Breast epithelium (tissue), 4 donors: ENCODE measurements at regions not wholly inside any gene's neighbourhood (a gene's known extent, or its start where the extent isn't known, plus 50 kb on each side); places are given as distances from the start of the nearest gene placed in this dataset.

ENCODE experiments used
- DNase-seq, 2 donors: peaks; one replicate each; pipeline ENCODE4 v3.0.0-alpha.2; 2019; ENCODE audit warnings: low spot score in 2 of 2
- H3K27ac ChIP-seq, 2 donors: fragments of 200-600 bp; sonication (generic) in 1 of 2; one replicate each; pipeline ENCODE4 v1.5.1; 2016 to 2019; ENCODE audit warnings: mild to moderate bottlenecking in 1 of 2
- H3K27me3 ChIP-seq, 2 donors: fragments of 200-600 bp; sonication (generic) in 1 of 2; one replicate each; pipeline versions ENCODE4 v1.5.1 to v1.6.0; 2017 to 2019; ENCODE audit warnings: control low read depth in 1 of 2, mild to moderate bottlenecking in 1 of 2
- H3K36me3 ChIP-seq: fragments of 200-600 bp; one replicate; pipeline ENCODE4 v1.5.1; 2019
- H3K4me1 ChIP-seq, 2 donors: fragments of 200-600 bp; sonication (generic); one replicate each; pipeline ENCODE4 v1.5.1; 2016 to 2019; ENCODE audit warnings: control low read depth in 1 of 2
- H3K4me3 ChIP-seq, 3 donors: fragments of 200-600 bp; sonication (generic); 1 replicate in 2 of 3; 2 replicates in 1 of 3; pipeline ENCODE4 v1.5.1; 2016 to 2019; ENCODE audit warnings: mild to moderate bottlenecking in 3 of 3, moderate library complexity in 2 of 3
- H3K9me3 ChIP-seq, 2 donors: fragments of 200-600 bp; sonication (generic) in 1 of 2; one replicate each; pipeline ENCODE4 v1.5.1; 2016 to 2019; ENCODE audit warnings: control low read depth in 1 of 2
- POLR2A ChIP-seq: fragments of 450-650 bp; IDR thresholded peaks from one replicate; pipeline ENCODE4 v1.6.1; 2016; ENCODE audit warnings: antibody characterized with exemption, mild to moderate bottlenecking, moderate library complexity
- POLR2AphosphoS5 ChIP-seq, 3 donors: sonication (generic); formaldehyde crosslinking; IDR thresholded peaks; one replicate each; pipeline ENCODE4 v1.6.1; 2017; ENCODE audit warnings: antibody characterized with exemption in 3 of 3
- intact Hi-C: fragments of 100-400 bp; cut with DNase I; formaldehyde crosslinking; loops from one replicate; pipeline ENCODE4 v1.15.1; 2023; ENCODE audit warnings: low total_unique reads
- TF ChIP-seq, protein P1 (sequence below), 3 donors: fragments of 450-650 bp; IDR thresholded peaks; one replicate each; pipeline ENCODE4 v1.5.1; 2016 to 2017; ENCODE audit warnings: antibody characterized with exemption in 3 of 3, mild to moderate bottlenecking in 3 of 3, moderate library complexity in 3 of 3

DNA sequence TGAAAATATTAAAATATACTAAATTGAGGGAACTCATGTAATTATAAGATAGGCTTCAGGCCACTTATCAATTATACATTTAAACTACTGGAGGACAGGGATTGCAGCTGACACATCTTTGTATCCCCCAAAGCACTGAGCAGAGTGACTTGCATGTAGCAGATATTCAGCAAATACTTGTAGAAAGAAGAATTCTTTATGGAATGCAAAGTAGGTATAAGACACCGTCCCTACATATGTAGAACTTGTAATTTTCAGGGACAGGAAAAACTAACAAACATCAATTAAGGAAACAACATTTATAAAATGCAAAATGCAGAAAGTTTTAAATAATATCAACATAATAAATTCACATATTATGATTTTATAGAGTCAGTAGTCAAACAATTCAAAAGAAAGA, 719.2 kb downstream of the OLFM4 start:
- H3K4me3 ChIP-seq, result no peak overlapping the region
- H3K9me3 ChIP-seq, result no peaks in the 10 kb centered on the region
- H3K36me3 ChIP-seq, result no peaks in the 10 kb centered on the region
- TF ChIP-seq POLR2A, result no peak
- no peak for TF ChIP-seq POLR2AphosphoS5 (IDR thresholded peaks at IDR 0.05)
- TF ChIP-seq, protein P1, sequence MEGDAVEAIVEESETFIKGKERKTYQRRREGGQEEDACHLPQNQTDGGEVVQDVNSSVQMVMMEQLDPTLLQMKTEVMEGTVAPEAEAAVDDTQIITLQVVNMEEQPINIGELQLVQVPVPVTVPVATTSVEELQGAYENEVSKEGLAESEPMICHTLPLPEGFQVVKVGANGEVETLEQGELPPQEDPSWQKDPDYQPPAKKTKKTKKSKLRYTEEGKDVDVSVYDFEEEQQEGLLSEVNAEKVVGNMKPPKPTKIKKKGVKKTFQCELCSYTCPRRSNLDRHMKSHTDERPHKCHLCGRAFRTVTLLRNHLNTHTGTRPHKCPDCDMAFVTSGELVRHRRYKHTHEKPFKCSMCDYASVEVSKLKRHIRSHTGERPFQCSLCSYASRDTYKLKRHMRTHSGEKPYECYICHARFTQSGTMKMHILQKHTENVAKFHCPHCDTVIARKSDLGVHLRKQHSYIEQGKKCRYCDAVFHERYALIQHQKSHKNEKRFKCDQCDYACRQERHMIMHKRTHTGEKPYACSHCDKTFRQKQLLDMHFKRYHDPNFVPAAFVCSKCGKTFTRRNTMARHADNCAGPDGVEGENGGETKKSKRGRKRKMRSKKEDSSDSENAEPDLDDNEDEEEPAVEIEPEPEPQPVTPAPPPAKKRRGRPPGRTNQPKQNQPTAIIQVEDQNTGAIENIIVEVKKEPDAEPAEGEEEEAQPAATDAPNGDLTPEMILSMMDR (IDR thresholded peaks at IDR 0.05), result no peak
- no peaks in the 10 kb centered on the region for H3K4me1 ChIP-seq
- no peaks in the 10 kb centered on the region for H3K27me3 ChIP-seq
- DNase-seq, result no peak
- intact Hi-C loops, result no loop called here
- no peak overlapping the region for H3K27ac ChIP-seq

DNA sequence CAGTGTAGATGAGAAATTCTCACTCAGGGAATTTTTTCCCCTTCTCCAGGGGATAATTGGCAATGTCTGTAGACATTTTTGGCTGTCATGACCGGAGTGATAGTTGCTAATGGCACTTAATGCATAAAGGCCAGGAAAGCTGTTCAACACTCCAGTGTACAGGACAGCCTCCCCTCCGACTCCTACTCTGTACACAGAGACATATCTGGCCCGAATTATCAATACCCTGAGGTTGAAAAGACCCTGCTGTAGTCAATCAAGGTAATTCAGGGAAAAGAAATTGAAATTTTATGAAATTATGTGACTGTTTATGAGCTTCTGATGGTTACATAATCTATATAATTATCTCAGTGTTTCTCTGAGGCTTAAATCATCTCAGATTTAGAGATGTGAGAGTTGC, 720.7 kb downstream of the OLFM4 start:
- H3K27ac ChIP-seq, result no peak overlapping the region
- no peaks in the 10 kb centered on the region for H3K9me3 ChIP-seq
- intact Hi-C loops, result no loop called here
- H3K4me3 ChIP-seq, result no peak overlapping the region
- H3K4me1 ChIP-seq, result no peaks in the 10 kb centered on the region
- H3K36me3 ChIP-seq, result no peaks in the 10 kb centered on the region
- TF ChIP-seq, protein P1 (IDR thresholded peaks at IDR 0.05), result no peak
- TF ChIP-seq POLR2A, result no peak
- no peak for TF ChIP-seq POLR2AphosphoS5 (IDR thresholded peaks at IDR 0.05)
- H3K27me3 ChIP-seq, result no peaks in the 10 kb centered on the region
- no peak for DNase-seq

DNA sequence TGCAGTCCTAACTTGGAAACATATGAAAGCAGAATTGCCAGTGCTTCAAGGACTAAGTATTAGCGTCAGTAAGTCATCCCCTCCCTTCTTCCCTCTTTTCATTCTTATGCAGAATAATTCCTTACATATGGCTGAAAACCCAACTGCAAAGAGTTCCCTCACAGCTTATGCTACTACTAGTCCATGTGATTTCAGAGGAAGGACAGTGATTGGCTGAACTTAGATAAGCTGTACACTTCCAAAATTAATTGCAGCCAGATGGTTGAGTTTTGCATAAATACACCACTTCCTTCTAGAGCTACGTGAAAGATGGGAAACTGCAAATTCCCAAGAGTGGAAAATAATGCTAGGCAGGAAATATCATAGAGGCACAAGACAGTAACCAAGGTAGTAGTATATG, 730.4 kb downstream of the OLFM4 start:
- Histone ChIP-seq H3K4me1 (no peaks in the 10 kb centered on the region), H3K27ac (no peak overlapping the region), H3K4me3 (no peak overlapping the region), H3K27me3 (no peaks in the 10 kb centered on the region), H3K36me3 (no peaks in the 10 kb centered on the region), H3K9me3 (no peaks in the 10 kb centered on the region)
- TF ChIP-seq, protein P1 (IDR thresholded peaks at IDR 0.05), result no peak
- TF ChIP-seq POLR2AphosphoS5 (IDR thresholded peaks at IDR 0.05) (no peak), POLR2A (no peak)
- no peak for DNase-seq
- intact Hi-C loops, result no loop called here

DNA sequence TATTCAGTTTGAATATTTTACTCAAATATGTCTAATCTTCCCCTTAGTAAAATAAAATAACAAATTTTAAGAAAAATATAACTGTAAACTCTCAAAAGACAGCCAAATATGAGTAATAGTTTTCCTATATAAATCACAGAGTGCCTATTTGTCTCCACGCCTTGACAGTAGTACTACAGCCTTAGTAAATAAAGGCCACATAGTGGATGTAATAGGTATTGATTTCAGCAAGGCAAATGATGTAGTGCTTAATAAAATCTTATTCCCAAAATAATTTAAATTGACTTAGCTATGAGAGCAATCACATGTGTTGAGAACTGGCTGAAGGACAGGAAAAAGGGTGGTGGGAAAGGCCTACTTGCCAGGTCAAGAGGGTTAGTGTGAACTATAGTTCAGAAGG, 747.2 kb downstream of the OLFM4 start:
- H3K4me3 ChIP-seq, result no peak overlapping the region
- intact Hi-C loops, result no loop called here
- no peak for DNase-seq
- H3K4me1 ChIP-seq, result no peaks in the 10 kb centered on the region
- H3K27ac ChIP-seq, result no peak overlapping the region
- H3K27me3 ChIP-seq, result no peaks in the 10 kb centered on the region
- TF ChIP-seq POLR2A (no peak), POLR2AphosphoS5 (IDR thresholded peaks at IDR 0.05) (no peak)
- TF ChIP-seq, protein P1 (IDR thresholded peaks at IDR 0.05), result no peak
- H3K9me3 ChIP-seq, result no peaks in the 10 kb centered on the region
- no peaks in the 10 kb centered on the region for H3K36me3 ChIP-seq

DNA sequence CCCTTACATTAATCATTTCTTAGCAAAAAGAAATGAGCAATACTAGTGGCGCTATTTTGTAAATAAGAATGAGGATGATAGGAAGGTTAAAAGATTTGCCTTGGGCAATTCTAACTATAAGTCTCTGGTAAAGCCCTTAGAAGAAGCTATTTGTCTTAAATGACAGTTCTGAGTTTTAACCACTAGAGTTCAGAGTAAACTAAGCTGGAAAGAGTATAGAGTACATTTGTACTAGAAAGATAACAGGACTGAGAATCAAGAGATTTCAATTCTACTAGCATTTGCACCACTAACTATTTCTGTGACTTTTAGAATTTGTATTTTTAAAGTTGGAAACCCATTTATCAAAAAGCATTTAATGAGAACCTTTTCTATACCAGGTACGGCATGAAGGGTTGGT, 750.3 kb downstream of the OLFM4 start:
- TF ChIP-seq POLR2A (no peak), POLR2AphosphoS5 (IDR thresholded peaks at IDR 0.05) (no peak)
- TF ChIP-seq, protein P1 (IDR thresholded peaks at IDR 0.05), result no peak
- no peaks in the 10 kb centered on the region for H3K9me3 ChIP-seq
- H3K4me3 ChIP-seq, result no peak overlapping the region
- no peaks in the 10 kb centered on the region for H3K27me3 ChIP-seq
- no peak overlapping the region for H3K27ac ChIP-seq
- no peaks in the 10 kb centered on the region for H3K36me3 ChIP-seq
- intact Hi-C loops, result no loop called here
- no peak for DNase-seq
- H3K4me1 ChIP-seq, result no peaks in the 10 kb centered on the region
